Right ventricle myocardium superior (tissue), 1 donor: ENCODE measurements at regions not wholly inside any gene's neighbourhood (a gene's known extent, or its start where the extent isn't known, plus 50 kb on each side); places are given as distances from the start of the nearest gene placed in this dataset.
"Not testable (repeated sequence)": the region's sequence is repeated elsewhere in the genome, so short reads cannot be mapped to it uniquely, and the experiment has no call there.

Source experiments
- ATAC-seq: fragments of 200-7000 bp; cut with Tn5 transposase; one replicate; pipeline ENCODE4 v1.9.1; 2020; ENCODE audit warnings: mild to moderate bottlenecking; ENCODE audit not compliant: poor library complexity
- DNase-seq: peaks from one replicate; pipeline ENCODE4 v3.0.0-alpha.2; 2020
- intact Hi-C: fragments of 100-400 bp; cut with DNase I; formaldehyde crosslinking; loops from one replicate; pipeline ENCODE4 v1.11.2; 2022
- donor health status: DM: no; HTN: yes; CAD: no; lungs with severe emphysema.

GRCh38 chr16:17963185-17963836 lies 373.2 kb downstream of the NPIPA8 start:
- intact Hi-C loops, result no loop called here
- no peak for ATAC-seq
- no peak for DNase-seq

GRCh38 chr16:17962726-17963125 lies 373.8 kb downstream of the NPIPA8 start:
- DNase-seq (no peak), ATAC-seq (no peak)
- intact Hi-C loops, result no loop called here

DNA sequence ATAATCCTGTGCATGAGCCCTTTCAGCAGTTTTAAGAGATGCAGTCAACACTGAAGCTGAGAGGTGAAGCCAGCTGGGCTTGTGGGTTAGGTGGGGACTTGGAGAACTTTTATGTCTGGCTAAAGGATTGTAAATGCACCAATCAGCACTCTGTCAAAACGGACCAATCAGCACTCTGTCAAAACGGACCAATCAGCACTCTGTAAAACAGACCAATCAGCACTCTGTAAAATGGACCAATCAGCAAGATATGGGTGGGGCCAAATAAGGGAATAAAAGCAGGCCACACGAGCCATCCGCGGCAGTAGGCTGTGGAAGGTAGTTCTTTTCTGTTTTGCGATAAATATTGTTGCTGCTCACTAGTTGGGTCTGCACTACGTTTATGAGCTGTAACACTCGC lies 374.7 kb downstream of the NPIPA8 start:
- DNase-seq, intact Hi-C loops, ATAC-seq: not testable (repeated sequence)

DNA sequence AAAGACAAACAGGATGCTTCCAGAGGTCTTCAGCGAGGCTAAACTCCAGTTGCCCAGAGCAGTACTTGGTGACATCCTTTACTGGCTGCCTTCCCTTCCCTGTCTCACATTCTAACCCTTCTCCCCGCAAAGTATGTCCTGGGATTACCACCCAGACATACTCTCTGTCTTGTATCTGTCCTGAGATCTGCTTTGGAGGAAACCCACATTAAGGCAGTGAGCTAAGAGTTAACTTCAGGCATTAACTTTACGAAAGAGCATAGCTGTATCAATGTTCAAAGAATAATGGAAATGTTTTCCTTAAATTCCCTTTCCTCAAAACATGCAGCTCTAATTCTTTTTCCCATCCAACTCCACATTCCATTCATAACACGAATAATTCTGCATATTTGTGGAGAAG lies 385.2 kb downstream of the NPIPA8 start:
- intact Hi-C loops, result no loop called here
- ATAC-seq (no peak), DNase-seq (no peak)

DNA sequence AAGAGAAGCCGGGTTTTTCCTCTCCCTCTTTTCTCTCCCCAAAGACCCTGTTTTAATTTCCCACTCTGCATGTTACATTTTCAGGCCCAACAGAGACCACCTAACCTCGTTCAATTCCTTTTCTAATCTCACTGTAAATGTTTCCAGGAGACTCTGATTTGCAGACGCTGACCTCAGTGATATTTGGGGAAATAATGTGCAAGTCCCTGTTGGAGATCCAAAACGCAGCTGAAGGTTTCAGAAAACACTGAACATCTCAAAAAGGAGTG lies 386.6 kb downstream of the NPIPA8 start:
- ATAC-seq (no peak), DNase-seq (no peak)
- intact Hi-C loops, result no loop called here

- DNase-seq (no peak), ATAC-seq (no peak)
- intact Hi-C loops, result no loop called here
These were observed 387.2 kb downstream of the NPIPA8 start for GRCh38 chr16:17949141-17949981.

DNA sequence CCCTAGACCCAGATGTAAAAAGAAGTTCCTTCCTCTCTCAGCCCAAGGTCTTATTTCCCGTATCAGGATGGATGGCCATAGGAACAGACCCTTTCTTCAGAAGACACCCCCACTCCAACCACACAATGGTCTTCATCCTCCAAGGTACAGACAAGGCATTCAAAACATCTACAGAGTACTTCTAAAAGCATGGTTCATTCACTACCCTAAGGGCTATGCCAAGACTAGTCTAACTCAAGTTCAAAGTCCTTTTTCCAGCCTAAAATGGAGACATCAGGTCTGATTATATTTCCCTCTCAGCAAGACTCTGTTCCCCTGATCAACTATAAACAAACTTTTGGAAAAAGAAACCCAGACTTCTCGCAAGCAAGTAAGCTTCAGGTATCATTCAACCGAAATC lies 388.9 kb downstream of the NPIPA8 start:
- intact Hi-C loops, result no loop called here
- no peak for DNase-seq
- ATAC-seq, result no peak

- DNase-seq, result no peak
- no peak for ATAC-seq
- intact Hi-C loops, result no loop called here
These were observed 389.4 kb downstream of the NPIPA8 start for GRCh38 chr16:17947165-17947564.

GRCh38 chr16:17945080-17945601 lies 391.4 kb downstream of the NPIPA8 start:
- intact Hi-C loops, result no loop called here
- DNase-seq (no peak), ATAC-seq (no peak)

DNA sequence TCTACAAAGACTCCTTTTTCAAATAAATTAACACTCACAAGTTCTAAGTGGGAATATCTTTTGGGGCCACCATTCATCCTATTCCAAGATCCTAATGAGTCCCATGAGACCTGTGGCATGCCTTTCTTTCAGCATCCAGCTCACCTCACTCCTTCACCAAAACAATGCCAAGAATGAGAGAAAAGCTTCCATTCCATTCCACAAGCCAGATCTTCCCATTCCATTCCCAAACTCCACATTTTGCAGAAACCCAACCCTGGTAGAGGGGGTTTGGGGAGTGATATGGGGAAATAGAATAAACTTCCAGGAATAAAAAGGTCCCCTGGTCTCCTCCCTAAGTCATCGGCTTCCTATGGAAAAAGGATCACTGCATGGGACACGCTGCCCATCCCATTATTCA lies 392.2 kb downstream of the NPIPA8 start:
- DNase-seq (no peak), ATAC-seq (no peak)
- intact Hi-C loops, result no loop called here

DNA sequence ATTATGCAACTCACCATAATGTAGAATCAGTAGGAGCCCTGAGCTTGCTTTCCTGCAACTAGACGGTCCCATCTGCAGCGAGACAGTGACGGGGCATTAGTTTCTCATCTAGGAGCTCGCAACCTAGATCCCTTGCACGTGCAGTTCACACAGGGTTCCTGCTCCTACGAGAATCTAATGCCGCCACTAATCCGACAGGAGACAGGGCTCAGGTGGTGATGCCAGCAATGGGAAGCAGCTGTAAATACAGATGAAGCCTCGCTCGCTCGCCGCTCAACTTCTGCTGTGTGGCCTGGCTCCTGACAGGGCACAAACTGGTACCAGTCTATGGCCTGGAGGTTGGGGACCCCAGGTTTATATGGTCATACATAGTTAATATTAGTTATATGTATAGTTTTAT lies 394.5 kb downstream of the NPIPA8 start:
- no peak for ATAC-seq
- intact Hi-C loops, result no loop called here
- DNase-seq, result no peak

DNA sequence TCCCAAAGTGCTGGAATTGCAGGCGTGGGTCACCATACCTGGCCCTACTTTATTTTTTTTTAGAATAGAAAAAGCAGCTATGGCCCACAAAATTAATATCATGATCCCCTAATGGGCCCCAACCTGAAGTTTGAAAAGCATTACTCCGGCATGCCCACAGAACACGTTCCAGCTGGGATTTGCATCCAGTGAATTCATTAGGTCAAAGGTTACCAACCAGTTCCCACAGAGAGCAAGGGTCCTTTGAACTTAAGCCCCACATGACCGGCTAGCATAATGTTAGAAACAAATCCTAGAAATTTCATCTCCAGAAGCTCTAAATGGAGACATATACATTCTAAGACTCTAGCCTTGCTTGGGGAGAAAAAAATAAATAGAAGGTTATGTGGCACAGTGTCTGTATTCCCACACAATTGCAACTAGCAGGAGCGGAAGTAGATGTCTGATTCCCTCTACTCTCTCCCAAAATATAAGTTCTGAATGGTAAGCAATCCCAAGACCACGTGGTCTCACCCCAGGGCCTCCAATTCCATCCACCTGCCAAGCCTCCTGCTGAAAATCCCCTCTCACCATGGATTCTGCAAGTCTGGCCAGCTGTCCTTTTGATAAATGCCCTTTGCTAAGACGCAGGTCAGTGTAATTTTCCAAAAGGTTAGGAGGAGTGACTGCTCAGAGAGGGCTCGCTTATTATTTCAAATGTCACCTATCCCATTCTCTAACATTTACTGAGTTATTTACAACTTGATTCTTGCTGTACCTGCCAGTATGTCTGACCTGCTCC lies 395.8 kb downstream of the NPIPA8 start:
- no peak for ATAC-seq
- no peak for DNase-seq
- intact Hi-C loops, result no loop called here

GRCh38 chr16:17939723-17940122 lies 396.8 kb downstream of the NPIPA8 start:
- intact Hi-C loops, result no loop called here
- DNase-seq (no peak), ATAC-seq (no peak)

DNA sequence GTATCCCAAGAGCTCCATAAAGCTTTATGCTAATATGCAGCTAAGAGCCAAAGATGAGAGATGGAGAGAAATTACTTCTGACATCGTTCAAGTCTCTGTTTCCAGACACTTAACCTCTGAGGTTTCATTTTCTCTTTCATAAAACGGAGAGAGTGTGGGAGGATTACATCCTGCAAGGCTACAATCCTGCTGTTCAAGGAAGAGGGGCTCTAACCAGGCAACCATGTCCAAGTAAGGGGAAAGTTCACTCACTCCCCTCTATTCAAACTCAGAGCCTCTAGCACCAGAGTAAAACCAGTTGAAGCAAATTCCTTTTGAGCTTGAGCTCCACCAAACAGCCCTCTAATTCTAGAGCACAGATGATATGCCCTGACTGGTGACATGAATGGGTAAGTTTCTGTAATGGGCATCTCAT lies 397.4 kb downstream of the NPIPA8 start:
- ATAC-seq (no peak), DNase-seq (no peak)
- intact Hi-C loops, result no loop called here

DNA sequence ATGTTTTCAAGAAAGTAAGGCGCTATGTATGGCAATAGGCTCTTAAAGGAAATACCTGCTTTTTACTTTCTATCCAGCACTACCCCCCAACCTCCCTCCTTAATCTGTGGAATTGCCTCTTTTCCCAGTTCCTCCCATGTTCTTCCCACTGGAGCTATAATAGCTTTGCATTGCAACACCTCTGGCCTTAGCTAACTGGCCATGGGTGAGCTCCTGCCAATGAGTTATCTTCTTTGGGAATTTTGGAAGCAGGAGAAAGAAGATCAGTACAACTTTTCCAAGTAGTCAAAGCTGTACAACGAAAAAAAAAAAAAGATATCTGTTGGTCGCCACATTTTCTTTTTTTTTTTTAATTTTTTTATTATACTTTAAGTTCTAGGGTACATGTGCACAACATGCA lies 398.0 kb downstream of the NPIPA8 start:
- intact Hi-C loops, result no loop called here
- no peak for ATAC-seq
- no peak for DNase-seq

- DNase-seq (no peak), ATAC-seq (no peak)
- intact Hi-C loops, result no loop called here
These were observed 399.7 kb downstream of the NPIPA8 start for GRCh38 chr16:17936766-17937402.

GRCh38 chr16:17930280-17930679 lies 406.3 kb downstream of the NPIPA8 start:
- DNase-seq (no peak), ATAC-seq (no peak)
- intact Hi-C loops, result no loop called here

DNA sequence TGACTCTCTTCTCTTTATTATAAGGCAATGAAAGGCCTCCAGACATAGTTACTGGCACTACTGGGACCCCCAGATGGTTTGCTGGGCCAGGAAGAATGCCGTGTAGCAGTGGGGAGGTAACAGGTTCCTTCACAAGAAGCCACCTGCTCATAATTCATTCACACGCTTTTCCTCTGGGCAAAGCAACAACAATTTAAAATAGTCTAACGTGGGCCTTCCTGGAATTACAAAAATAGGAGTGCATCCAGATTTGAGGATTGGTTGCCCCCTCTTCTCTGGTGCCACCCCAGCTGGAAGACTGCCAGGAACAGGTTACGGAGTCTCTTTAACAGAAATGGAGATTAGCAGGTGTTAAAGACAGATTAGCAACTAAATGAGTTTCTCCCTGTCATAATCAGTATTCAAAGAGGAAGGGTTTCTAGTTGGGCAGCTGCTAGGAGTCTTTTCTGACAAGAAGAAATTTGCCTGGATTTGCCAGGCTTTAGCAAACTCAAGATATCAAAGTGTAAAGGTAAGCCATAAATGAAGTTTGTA lies 409.6 kb downstream of the NPIPA8 start:
- ATAC-seq, result no peak
- DNase-seq, result no peak
- intact Hi-C loops, result no loop called here

DNA sequence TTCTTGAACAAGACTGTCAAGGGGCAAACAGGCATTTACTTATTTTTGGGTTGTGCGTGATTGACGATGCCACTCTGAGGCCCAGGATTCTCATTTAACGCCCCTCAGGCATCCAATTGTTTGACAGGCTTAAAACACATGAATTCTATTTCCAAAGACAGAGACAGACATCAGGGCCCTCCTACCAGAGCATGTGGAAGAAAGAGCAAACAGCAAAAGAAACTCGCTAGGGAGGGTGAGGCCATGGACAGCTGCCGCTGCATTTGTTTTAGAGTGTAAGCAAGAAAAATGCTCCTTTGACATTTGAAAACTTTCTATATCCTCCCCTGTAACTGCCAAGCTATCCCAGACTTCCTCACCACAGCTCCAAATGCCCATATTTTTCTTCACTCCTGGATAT lies 410.1 kb downstream of the NPIPA8 start:
- ATAC-seq (no peak), DNase-seq (no peak)
- intact Hi-C loops, result no loop called here
